AML-193 (cell line): ENCODE measurements at regions not wholly inside any gene's neighbourhood (a gene's known extent, or its start where the extent isn't known, plus 50 kb on each side); places are given as distances from the start of the nearest gene placed in this dataset.
"Not testable (repeated sequence)": the region's sequence is repeated elsewhere in the genome, so short reads cannot be mapped to it uniquely, and the experiment has no call there.

Source experiments
- DNase-seq, 2 experiments: peaks; one replicate each; lab custom pipeline; 2025; lab: John Stamatoyannopoulos, UW

DNA sequence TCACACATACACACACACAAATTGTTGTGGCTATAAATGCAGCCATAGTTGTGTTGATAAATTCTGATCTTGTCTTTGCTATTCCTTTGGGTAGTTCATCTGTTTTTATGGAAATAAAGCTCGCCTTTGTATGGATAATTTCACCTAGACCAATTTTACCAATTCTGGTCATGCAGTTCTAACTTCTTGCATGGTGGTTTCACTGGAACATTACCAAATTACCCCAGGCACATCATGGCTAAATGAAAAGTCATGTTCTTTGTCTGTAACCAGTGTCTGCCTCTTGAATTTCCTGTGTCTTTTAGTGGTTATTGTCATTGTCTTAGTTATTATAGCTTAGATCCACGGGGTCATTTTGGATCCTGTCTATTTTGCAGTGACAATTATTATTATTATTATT, 50.3 kb upstream of the TMC1 start:
- DNase-seq = no peak

- DNase-seq = no peak
Measured at GRCh38 chr9:72467766-72468738, 53.4 kb upstream of the TMC1 start.

DNA sequence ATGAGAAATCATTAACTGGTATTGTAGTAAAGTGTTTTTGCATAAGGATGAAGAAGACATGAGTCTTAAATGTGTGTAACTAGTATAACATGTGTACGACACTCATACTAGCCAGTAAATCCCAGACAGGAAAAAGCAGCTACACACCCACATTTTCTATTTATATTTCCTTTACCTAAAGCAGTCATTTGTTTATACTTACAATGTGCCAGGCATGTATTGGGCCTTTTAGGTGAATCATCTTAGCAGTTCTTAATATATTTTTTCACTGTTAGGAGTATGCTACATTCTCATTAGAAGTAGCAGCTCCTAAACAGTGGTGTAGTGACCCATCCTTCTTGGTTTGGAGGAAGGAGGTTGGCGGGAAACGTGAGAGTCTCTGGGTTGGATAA, 55.8 kb upstream of the TMC1 start:
- no peak for DNase-seq

DNA sequence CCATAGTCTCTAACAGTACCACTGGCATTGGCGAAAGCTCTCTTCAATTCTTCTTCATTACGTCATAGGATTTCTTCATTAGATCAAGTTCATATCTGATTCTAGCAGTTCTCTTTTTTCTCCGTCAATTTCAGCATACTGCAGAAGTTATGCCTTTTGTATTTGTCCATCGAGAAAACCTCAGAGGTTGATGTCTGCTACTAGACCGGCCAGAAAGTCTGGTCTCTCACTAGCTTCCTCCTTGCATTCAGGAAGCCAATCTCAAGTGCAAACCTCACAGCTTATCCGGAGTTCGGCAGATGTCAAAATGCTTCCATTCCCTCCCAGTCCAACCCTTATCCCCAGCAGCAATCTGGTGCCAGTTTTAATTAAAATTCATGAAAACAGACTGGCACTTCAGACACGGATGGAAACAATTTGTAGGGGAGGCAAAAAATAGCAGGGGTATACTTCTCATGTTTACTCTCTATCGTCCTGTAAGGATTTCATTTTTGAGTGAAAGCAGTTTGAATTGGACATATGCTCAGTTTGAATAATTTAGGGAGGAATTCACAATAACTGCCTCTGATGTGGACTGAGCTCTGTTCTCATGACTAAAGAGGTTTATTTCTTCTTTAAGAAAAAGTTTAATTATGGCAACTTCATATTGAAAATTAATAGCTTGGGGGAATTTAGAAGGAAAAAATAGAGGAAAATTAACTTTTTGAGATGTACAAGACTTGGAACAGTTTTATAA, 56.4 kb upstream of the TMC1 start:
- DNase-seq = peak; percentile 75 to 76

DNA sequence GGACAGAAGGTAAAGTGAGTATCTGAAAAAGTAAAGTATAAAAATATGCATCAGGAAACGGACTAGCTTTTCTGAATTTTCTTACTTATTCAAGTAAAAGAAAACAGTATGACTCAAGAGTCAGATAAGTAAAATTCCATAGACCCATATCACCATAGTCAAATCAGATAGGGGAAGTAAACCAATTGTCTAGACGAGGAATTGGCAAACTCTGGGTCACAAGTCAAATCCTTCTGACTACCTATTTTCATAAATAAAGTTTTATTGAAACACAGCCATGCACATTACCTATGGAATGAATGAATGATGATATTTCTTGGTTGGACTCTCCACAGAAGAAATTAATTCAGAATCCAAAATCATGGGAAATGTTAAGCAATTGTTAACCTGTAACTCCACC, 59.1 kb upstream of the TMC1 start:
- no peak for DNase-seq

GRCh38 chr9:72460342-72461312, 60.8 kb upstream of the TMC1 start:
- DNase-seq = no peak

- DNase-seq = no peak
Measured at GRCh38 chr9:72459308-72459707, 62.1 kb upstream of the TMC1 start.

- DNase-seq = no peak
Measured at GRCh38 chr9:72458153-72458552, 63.3 kb upstream of the TMC1 start.

- DNase-seq = no peak
Measured at GRCh38 chr9:72457366-72457765, 64.0 kb upstream of the TMC1 start.

DNA sequence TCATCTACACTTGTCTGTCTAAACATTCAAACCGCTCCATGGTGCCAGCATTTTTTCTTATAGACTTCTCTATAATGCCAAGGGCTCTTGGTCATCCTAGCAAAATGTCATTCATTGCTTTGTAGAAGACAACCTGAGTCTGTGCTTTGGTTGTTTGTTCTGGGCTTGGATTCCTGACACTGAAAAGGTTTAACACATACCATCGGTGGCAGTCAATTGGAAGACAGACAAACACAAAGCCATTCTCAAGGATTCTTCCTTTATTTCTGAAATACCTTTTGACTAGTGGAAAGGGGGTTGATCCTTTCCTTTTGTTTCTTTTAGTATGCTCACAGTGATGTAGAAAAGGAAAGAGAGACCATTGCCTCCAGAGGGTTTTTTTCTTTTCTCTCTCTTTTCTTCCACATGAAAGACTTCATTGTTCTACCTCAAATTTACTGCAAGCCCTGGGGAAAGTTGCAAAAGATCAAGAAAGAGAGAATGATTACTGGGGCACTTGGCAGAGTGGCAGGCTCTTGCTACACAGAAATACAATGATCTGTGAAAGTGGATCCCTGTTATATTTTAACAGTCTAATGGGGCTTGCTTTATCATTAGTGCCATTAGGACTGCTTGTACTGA, 66.4 kb upstream of the TMC1 start:
- DNase-seq = no peak

GRCh38 chr9:72453797-72454196, 67.6 kb upstream of the TMC1 start:
- DNase-seq = no peak

- DNase-seq = not testable (repeated sequence)
Measured at GRCh38 chr9:72446241-72446640, 75.2 kb upstream of the TMC1 start.

GRCh38 chr9:72445306-72445995, 76.0 kb upstream of the TMC1 start:
- peak in 1 of 2 experiments; percentile 17 for DNase-seq

DNA sequence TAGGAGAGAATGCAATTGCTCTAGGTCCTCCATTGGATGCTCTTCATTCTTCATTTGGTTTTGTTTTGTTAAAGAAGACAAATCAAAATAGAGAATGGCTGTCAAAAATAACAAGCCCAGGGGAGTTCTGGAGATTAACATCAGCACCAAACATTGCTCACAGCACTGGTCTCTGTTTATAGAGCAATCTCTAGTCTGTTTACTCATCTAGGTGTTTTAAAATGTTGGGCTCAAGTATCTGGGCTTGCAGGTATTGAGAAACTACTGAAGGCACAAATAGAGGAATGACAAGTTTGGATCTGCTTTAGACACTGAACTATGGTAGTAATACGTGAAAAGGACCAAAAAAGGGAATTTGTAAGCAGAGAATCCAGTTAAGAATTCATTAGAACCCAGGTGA, 77.0 kb upstream of the TMC1 start:
- no peak for DNase-seq

GRCh38 chr9:72443855-72444254, 77.6 kb upstream of the TMC1 start:
- peak; percentile 72 to 76 for DNase-seq

DNA sequence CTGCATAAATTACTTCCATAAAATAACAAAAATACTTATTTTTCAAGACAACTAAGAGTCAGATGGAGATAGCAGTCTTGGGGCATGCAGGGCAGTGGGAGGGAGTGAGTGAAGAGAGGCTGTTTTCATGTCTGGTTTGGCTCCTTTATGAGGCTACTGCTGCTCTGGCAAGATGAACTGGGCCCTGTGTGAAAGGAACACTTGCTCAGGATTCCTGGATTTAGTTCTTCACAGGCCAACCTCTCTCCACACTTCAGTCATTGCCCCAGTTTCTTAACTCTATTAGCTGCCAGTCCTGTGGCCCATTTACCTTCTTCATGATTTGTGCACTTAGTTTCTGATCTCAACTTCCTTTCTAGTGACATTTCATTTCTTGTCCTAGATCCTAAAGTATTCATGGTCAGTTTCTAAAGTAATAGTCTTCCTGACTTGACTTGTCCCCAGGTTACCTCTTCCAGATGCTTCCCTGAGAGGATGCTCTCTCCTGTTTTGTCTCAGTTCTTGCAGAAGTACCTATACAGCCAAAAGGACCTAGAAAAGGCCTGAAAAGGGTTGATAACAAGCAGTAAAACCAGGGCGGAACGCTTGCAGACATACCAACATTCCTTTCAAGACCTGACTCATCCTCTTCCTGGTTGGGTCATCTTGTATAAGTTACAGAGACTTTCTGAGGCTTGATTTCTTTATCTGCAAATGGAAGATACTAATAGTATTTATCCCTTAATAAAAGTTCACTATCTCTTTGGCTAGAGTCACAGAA, 77.0 kb upstream of the ZFAND5 start:
- DNase-seq = no peak

- no peak for DNase-seq
Measured at GRCh38 chr9:72440992-72441847, 76.2 kb upstream of the ZFAND5 start.

DNA sequence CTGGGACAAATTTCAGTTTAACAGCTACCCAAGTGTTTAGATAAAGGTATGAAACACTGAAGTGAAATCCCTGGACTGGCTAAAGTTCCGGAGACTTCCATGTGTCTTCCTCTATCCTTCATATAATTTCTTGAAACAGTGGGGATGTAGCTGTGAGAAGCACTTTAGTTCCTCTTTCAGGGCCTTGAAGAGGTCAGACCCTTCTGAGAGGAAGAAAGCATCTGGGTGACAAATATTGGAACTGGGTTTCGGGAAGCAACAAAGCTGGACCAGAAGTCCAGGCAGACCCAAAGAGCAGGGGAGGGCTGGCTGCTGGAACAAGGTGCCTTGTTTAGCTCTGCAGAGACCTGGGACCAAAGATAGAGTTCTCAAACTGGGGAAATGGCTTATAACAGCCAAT, 75.4 kb upstream of the ZFAND5 start:
- DNase-seq = no peak

GRCh38 chr9:72433616-72434267, 68.7 kb upstream of the ZFAND5 start:
- not testable (repeated sequence) for DNase-seq
